Panc1 (cell line): ENCODE measurements at regions not wholly inside any gene's neighbourhood (a gene's known extent, or its start where the extent isn't known, plus 50 kb on each side); places are given as distances from the start of the nearest gene placed in this dataset.

Experiments
- POLR2AphosphoS5 ChIP-seq: IDR thresholded peaks from 2 replicates; pipeline ENCODE4 v1.6.1; 2012; ENCODE audit warnings: mild to moderate bottlenecking, low read depth, low read length, moderate library complexity
- SIN3A ChIP-seq: IDR thresholded peaks from 2 replicates; pipeline ENCODE4 v1.6.1; 2012; ENCODE audit warnings: low read depth, mild to moderate bottlenecking, low read length, moderate library complexity, borderline replicate concordance; ENCODE audit not compliant: insufficient read depth
- TF ChIP-seq, protein P1 (sequence below): fragments of 450-650 bp; IDR thresholded peaks from 2 replicates; pipeline ENCODE4 v1.5.1; 2017; ENCODE audit warnings: mild to moderate bottlenecking

- TF ChIP-seq POLR2AphosphoS5, result no peak
- TF ChIP-seq, protein P1, sequence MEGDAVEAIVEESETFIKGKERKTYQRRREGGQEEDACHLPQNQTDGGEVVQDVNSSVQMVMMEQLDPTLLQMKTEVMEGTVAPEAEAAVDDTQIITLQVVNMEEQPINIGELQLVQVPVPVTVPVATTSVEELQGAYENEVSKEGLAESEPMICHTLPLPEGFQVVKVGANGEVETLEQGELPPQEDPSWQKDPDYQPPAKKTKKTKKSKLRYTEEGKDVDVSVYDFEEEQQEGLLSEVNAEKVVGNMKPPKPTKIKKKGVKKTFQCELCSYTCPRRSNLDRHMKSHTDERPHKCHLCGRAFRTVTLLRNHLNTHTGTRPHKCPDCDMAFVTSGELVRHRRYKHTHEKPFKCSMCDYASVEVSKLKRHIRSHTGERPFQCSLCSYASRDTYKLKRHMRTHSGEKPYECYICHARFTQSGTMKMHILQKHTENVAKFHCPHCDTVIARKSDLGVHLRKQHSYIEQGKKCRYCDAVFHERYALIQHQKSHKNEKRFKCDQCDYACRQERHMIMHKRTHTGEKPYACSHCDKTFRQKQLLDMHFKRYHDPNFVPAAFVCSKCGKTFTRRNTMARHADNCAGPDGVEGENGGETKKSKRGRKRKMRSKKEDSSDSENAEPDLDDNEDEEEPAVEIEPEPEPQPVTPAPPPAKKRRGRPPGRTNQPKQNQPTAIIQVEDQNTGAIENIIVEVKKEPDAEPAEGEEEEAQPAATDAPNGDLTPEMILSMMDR, result no peak
- TF ChIP-seq SIN3A, result no peak
Observed at GRCh38 chr9:89941875-89942274, 337.1 kb downstream of the GADD45G start.
